Colonic mucosa (tissue), 4 donors: ENCODE measurements at regions not wholly inside any gene's neighbourhood (a gene's known extent, or its start where the extent isn't known, plus 50 kb on each side); places are given as distances from the start of the nearest gene placed in this dataset.

ENCODE experiments used
- DNase-seq: peaks from one replicate; pipeline ENCODE4 v3.0.0-alpha.2; 2020
- H3K27ac ChIP-seq: fragments of 200-600 bp; one replicate; pipeline ENCODE4 v1.8.0; 2021
- H3K27me3 ChIP-seq: fragments of 200-600 bp; one replicate; pipeline ENCODE4 v1.8.0; 2021
- H3K36me3 ChIP-seq: fragments of 200-600 bp; one replicate; pipeline ENCODE4 v1.8.0; 2021
- H3K4me1 ChIP-seq: fragments of 200-600 bp; one replicate; pipeline ENCODE4 v1.8.0; 2021; ENCODE audit warnings: mild to moderate bottlenecking
- H3K4me3 ChIP-seq: fragments of 200-600 bp; one replicate; pipeline ENCODE4 v1.8.0; 2021
- H3K9ac ChIP-seq, 2 donors: one replicate each; pipeline ENCODE4 v1.7.0; 2013; ENCODE audit warnings: control low read depth in 2 of 2, low read depth in 2 of 2, low read length in 2 of 2
- H3K9me3 ChIP-seq: fragments of 200-600 bp; one replicate; pipeline ENCODE4 v1.8.0; 2021
- intact Hi-C: fragments of 100-400 bp; cut with DNase I; formaldehyde crosslinking; loops from one replicate; pipeline ENCODE4 v1.14.1; 2022
- TF ChIP-seq, protein P1 (sequence below): fragments of 200-600 bp; IDR thresholded peaks from one replicate; pipeline ENCODE4 v1.8.0; 2022; ENCODE audit warnings: antibody characterized with exemption, mild to moderate bottlenecking
- donor health status: healthy.
- donor health status: DM: no; HTN: no; CAD: no.
- donor health status: DM: no; HTN: no; CAD: no.

DNA sequence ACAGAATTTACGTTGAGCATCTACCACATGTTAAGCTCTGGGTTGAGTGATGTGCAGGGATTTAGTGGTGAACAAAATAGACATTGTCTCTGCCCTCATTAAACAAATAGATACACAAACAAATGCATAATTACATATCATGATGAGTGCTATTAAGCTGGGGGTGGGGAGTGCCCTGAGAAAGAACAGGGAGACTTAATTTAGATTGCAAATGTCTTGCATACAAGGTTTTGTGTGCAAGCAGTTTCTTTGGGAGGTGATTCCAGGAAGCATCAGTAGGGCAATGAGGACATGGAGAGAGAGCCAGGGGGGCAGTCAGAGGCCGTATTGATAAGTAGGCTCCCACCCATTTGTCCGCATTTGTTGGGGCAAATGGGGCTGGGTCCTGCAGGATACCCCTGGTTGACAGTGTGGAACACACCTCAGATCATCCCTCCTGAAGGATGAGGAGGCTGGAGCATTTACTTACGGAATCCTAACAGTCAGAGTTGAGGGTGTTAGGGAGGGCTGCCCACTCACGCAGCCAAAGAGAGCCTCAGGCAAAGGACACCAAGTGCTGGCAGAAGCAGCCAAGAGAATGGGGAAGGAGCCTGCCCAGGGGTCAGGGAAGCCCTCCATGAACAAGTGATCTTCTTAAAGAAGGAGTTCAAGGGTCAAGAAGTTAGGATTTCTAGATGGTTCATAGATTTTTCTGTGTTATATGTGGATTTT is 245.9 kb downstream of the BCOR start:
- H3K9ac ChIP-seq = no peak overlapping the region
- no peaks in the 10 kb centered on the region for H3K27me3 ChIP-seq
- DNase-seq = no peak
- no peak overlapping the region for H3K27ac ChIP-seq
- H3K4me1 ChIP-seq = no peaks in the 10 kb centered on the region
- no peaks in the 10 kb centered on the region for H3K9me3 ChIP-seq
- intact Hi-C loops = no loop called here
- no peaks in the 10 kb centered on the region for H3K36me3 ChIP-seq
- TF ChIP-seq, protein P1, sequence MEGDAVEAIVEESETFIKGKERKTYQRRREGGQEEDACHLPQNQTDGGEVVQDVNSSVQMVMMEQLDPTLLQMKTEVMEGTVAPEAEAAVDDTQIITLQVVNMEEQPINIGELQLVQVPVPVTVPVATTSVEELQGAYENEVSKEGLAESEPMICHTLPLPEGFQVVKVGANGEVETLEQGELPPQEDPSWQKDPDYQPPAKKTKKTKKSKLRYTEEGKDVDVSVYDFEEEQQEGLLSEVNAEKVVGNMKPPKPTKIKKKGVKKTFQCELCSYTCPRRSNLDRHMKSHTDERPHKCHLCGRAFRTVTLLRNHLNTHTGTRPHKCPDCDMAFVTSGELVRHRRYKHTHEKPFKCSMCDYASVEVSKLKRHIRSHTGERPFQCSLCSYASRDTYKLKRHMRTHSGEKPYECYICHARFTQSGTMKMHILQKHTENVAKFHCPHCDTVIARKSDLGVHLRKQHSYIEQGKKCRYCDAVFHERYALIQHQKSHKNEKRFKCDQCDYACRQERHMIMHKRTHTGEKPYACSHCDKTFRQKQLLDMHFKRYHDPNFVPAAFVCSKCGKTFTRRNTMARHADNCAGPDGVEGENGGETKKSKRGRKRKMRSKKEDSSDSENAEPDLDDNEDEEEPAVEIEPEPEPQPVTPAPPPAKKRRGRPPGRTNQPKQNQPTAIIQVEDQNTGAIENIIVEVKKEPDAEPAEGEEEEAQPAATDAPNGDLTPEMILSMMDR = no peak
- H3K4me3 ChIP-seq = no peak overlapping the region

DNA sequence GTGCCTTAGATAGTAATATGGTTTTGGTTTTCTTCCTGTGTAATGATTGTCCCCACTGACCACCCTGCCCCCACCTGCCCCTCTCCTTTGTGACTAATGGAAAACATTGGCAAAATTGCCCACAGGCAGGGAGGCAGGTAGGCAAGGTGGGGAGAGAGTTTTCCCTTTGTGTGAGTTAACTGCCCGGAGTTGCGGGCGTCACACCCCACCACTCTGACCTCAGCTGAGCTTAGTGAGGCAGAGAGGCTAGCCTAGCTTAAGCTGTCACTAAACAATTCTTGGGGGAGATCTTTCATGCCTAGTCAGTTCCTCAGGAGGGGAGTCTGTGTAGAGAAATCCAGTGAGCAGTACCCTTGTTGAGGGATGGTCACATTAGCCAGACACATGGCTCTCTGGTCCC is 245.3 kb downstream of the BCOR start:
- TF ChIP-seq, protein P1 = no peak
- H3K9me3 ChIP-seq = no peaks in the 10 kb centered on the region
- no peaks in the 10 kb centered on the region for H3K27me3 ChIP-seq
- H3K4me3 ChIP-seq = no peak overlapping the region
- intact Hi-C loops = no loop called here
- H3K4me1 ChIP-seq = no peaks in the 10 kb centered on the region
- DNase-seq = no peak
- no peak overlapping the region for H3K27ac ChIP-seq
- H3K36me3 ChIP-seq = no peaks in the 10 kb centered on the region
- no peak overlapping the region for H3K9ac ChIP-seq

DNA sequence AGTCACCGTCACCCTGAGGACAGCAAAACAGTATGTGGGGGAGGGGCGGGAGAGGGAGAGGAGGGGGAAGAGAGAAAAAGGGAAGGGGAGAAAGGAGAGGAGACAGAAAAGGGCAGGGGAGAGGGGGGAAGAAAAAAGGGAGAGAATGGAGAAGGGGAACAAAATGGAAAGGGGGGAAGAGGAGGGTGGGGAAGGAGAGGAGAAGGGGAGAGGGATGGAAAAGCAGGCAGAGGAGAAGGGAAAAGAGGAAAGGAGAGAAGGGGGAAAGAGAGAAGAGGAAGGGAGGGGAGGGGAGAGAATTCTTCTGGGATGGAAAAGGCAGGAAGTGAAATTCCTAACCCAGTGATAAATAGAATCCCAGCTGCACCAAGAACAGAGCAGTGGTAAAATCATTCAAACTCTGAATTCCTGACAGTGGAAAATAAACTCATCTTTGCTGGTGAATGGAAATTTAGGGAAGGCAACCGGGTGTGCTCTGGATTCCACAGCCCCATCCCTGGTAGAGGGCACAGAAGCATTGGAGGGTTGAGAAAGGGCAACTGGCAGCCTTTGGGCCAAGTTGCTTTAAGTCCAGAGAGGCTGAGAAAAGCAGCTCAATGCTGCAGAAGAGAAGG is 244.2 kb downstream of the BCOR start:
- intact Hi-C loops = no loop called here
- Histone ChIP-seq H3K9me3 (no peaks in the 10 kb centered on the region), H3K36me3 (no peaks in the 10 kb centered on the region), H3K27me3 (no peaks in the 10 kb centered on the region), H3K27ac (no peak overlapping the region), H3K4me1 (no peaks in the 10 kb centered on the region), H3K4me3 (no peak overlapping the region), H3K9ac (no peak overlapping the region)
- DNase-seq = no peak
- TF ChIP-seq, protein P1 = no peak

DNA sequence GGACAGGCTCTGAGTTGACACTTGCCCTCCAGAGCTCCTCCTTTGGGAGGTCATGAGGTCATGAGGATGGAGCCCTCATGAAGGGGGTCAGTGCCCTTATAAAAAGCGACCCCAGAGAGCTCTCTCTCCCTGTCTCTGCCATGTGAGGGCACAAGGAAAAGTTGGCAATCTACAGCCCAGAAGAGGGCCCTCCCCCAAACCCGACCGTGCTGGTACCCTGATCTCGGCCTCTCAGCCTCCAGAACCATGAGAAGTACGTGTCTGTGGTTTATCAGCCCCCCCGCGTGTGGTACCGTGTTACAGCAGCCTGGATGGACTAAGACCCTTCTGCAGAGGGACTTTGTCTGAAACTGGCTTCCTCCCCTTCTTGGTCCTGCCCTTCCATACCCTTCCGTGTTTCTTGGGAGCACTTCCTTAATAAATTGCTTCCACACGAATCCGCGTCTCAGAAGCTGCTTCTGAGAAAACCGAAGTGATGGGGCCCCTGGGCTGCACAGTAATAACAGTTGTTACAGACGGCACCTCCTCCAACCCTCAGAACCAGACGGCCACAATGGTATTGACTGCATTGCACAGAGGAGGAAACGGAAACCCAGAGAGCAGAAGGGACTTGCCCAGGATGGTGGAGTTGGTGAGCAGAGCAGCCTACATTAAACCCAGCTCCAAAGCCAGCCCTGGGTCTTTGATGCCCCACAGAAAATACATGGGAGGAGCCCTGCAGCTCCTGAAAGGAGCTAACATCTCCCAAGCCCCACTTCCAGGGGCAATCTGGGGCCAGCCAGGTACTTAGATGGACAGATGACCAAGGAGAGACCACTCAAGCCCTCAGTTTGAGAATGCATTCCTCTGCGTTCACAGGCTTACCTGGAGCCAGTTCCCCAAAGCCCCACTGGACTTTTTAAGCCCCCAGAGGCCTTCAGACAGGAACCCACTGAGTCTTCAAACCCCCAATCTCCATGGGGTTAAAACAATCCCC is 242.7 kb downstream of the BCOR start:
- H3K27me3 ChIP-seq = no peaks in the 10 kb centered on the region
- intact Hi-C loops = no loop called here
- DNase-seq = no peak
- no peaks in the 10 kb centered on the region for H3K9me3 ChIP-seq
- no peaks in the 10 kb centered on the region for H3K36me3 ChIP-seq
- TF ChIP-seq, protein P1 = no peak
- H3K27ac ChIP-seq = peak overlapping the region; percentile 53
- no peak overlapping the region for H3K4me3 ChIP-seq
- no peaks in the 10 kb centered on the region for H3K4me1 ChIP-seq
- H3K9ac ChIP-seq = no peak overlapping the region

DNA sequence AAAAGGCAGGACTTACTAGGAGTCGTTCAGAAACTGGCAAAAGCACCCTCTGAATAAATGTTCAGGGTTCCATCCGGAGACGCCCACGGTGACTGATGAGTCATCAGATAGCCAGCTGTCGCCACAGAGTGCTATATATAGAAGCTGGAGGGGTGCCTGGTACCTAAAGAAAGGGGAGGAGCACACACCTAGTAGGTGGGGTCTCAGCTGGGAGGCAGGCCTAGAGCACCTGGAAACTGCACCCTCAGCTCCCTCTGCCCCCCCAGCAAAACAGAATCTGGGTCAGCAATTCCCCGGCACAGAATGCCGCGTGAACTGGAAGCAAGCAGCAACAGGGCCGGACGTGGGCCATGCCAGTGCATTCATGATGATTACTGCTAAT is 242.0 kb downstream of the BCOR start:
- intact Hi-C loops = no loop called here
- Histone ChIP-seq H3K36me3 (no peaks in the 10 kb centered on the region), H3K27ac (peak overlapping the region; percentile 53), H3K4me1 (no peaks in the 10 kb centered on the region), H3K27me3 (no peaks in the 10 kb centered on the region), H3K9me3 (no peaks in the 10 kb centered on the region), H3K4me3 (no peak overlapping the region), H3K9ac (no peak overlapping the region)
- TF ChIP-seq, protein P1 = no peak
- peak; percentile 66 for DNase-seq
